GM12892 (cell line): ENCODE measurements at regions not wholly inside any gene's neighbourhood (a gene's known extent, or its start where the extent isn't known, plus 50 kb on each side); places are given as distances from the start of the nearest gene placed in this dataset.

ENCODE experiments used
- POLR2A ChIP-seq: IDR thresholded peaks from 2 replicates; pipeline ENCODE4 v1.6.1; 2011; ENCODE audit warnings: low read depth, low read length, control low read depth
- POLR2AphosphoS5 ChIP-seq: IDR thresholded peaks from 2 replicates; pipeline ENCODE4 v1.6.1; 2011; ENCODE audit warnings: low read depth, low read length, control low read depth
- TAF1 ChIP-seq: IDR thresholded peaks from 2 replicates; pipeline ENCODE4 v1.6.1; 2011; ENCODE audit warnings: low read depth, mild to moderate bottlenecking, control low read depth, low read length, borderline replicate concordance

DNA sequence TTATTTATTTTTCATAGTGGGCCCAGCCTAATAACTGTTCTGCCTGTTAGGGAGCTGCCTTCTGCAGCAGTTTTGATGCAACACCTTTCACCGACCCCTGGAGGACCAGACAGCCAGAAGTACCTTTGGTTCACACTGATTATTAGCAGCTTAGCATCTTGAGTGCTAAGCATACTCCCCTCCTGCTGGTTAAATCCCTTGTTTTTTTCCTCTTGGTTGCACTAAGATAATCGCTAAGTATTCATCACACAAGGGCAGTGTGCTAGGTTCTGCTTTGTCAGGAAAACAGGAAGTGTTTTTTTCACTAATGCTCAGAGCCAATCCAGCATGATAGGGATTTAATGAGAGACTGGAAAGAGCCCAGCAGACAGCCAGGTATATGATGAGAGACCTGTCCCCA, 437.0 kb downstream of the FUT8 start:
- TF ChIP-seq POLR2A (no peak), POLR2AphosphoS5 (no peak), TAF1 (no peak)
